ENCODE measurements at regions not wholly inside any gene's neighbourhood (a gene's known extent, or its start where the extent isn't known, plus 50 kb on each side); places are given as distances from the start of the nearest gene placed in this dataset.
A peak's percentile ranks its signal among the peaks of the same experiment; 100 is the strongest.

- peak in 1 of 3 experiments; percentile 17 for DNase-seq
Measured at GRCh38 chr9:68648971-68649370, 56.1 kb upstream of the PIP5K1B start.

- DNase-seq, result no peak
Measured at GRCh38 chr9:68651280-68651893, 53.7 kb upstream of the PIP5K1B start.

DNA sequence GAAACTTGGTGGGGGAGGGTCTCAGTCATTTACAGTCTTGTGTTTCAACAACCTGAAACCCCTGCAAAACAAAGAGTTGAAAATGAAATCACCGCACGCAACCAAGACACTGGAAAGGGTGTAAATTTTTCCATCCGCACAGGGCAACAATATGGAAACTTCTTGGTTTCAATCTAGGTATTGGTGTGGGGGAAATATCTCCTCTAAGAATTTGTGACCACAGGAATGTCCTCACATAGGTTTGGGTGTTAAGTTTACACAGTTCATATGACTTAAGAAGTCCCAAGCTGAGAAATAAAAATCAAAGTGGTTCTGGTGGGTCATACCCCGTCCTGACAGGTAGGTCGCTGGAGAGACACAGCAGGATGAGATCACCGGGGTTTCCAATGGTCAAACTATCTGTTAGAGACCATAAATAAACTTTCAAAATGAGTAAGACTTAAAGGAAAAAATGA, 51.9 kb upstream of the PIP5K1B start:
- no peak for DNase-seq

GRCh38 chr9:68654075-68654474, 51.0 kb upstream of the PIP5K1B start:
- DNase-seq, result no peak

Data from NCI-H1417 (cell line).